AG09309 (cell line): ENCODE measurements at regions not wholly inside any gene's neighbourhood (a gene's known extent, or its start where the extent isn't known, plus 50 kb on each side); places are given as distances from the start of the nearest gene placed in this dataset.

ENCODE experiments used
- DNase-seq: peaks from one replicate; pipeline ENCODE4 v3.0.0-alpha.2; 2010; ENCODE audit warnings: low read depth
- H3K4me3 ChIP-seq: 2 replicates; pipeline ENCODE4 v1.5.1; 2011; ENCODE audit warnings: mild to moderate bottlenecking, low read depth, low read length, moderate library complexity; ENCODE audit not compliant: control insufficient read depth
- TF ChIP-seq, protein P1 (sequence below): IDR thresholded peaks from 2 replicates; pipeline ENCODE4 v1.5.1; 2011; ENCODE audit warnings: mild to moderate bottlenecking, low read depth, low read length, inconsistent platforms; ENCODE audit not compliant: insufficient read depth, control insufficient read depth; ENCODE audit errors: missing control alignments

DNA sequence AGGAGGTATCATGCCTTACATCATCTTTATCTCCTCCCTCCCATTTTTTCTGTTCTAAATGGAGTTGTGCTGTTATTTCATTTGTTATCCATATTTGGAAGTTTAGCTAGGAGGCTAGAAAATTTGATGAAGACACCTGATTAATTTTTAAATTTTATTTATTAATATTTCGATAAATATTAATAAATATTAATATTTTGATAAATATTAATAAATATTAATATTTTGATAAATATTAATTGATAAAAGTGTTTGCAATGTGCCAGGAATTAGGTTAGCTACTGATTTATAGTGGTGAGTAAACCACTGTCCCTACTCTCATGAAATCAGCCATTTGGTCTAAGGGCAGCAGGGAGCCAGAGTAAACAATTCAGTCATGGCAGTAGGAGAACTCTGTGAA is 161.4 kb downstream of the GNAT3 start:
- H3K4me3 ChIP-seq: no peak overlapping the region
- DNase-seq: no peak
- TF ChIP-seq, protein P1, sequence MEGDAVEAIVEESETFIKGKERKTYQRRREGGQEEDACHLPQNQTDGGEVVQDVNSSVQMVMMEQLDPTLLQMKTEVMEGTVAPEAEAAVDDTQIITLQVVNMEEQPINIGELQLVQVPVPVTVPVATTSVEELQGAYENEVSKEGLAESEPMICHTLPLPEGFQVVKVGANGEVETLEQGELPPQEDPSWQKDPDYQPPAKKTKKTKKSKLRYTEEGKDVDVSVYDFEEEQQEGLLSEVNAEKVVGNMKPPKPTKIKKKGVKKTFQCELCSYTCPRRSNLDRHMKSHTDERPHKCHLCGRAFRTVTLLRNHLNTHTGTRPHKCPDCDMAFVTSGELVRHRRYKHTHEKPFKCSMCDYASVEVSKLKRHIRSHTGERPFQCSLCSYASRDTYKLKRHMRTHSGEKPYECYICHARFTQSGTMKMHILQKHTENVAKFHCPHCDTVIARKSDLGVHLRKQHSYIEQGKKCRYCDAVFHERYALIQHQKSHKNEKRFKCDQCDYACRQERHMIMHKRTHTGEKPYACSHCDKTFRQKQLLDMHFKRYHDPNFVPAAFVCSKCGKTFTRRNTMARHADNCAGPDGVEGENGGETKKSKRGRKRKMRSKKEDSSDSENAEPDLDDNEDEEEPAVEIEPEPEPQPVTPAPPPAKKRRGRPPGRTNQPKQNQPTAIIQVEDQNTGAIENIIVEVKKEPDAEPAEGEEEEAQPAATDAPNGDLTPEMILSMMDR: no peak

DNA sequence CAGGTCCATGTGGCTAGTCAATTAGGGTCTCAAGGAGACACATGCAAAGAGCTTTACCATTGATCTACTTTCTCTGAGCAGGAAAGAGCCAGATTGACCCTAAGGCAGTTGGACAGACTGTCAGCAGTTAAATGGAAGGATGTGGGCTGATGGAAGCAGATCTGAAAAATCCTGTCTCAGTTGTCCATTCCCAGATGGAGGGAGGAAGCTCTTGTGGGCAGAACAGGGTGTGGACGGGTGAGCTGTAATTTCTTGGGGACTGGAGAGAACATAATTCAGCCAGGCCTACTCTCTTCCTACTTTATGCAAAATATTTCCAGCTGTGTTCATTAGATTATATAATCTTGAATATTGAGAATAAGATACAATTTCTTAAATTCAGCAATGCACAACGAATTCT is 163.6 kb downstream of the GNAT3 start:
- no peak overlapping the region for H3K4me3 ChIP-seq
- TF ChIP-seq, protein P1: no peak
- DNase-seq: no peak

DNA sequence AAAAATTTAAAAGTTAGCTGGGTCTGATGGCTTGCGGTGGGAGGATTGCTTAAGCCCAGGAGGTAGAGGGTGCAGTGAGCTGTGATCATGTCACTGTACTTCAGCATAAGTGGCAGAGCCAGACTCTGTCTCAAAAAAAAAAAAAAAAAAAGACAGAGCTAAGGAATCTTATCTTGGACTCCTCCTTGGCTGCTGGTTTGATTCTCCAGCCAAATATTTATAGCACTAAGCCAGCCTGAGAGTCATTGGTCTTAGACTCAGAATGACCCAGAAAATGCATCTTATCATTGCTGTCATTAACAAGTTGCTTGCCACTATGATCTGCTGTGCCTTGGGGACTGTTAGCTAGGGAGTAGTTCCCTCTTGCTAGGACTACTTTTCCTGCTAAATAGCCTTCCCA is 164.7 kb downstream of the GNAT3 start:
- DNase-seq: no peak
- TF ChIP-seq, protein P1: no peak

DNA sequence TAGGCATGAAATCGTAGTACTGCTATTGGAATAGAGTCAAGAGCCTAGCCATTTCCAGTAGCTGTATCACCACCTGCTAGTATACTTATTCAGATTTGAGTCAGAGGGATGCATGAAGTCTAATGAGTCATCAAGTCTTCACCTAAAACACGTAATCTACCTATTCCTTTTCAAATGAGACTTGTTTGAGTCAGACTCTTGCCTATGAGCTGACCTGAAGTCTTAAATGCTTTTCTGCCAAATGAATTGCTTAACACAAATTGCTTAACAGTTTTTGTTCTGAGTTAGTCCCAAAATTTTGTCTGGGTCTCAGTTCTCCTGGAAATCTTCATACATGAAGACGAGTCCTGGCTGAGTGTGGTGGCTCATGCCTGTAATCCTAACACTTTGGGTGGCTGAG is 165.2 kb downstream of the GNAT3 start:
- TF ChIP-seq, protein P1: no peak
- H3K4me3 ChIP-seq: no peak overlapping the region
- DNase-seq: peak; percentile 31

More for the DNA sequence above, 164.7 kb downstream of the GNAT3 start:
- no peak overlapping the region for H3K4me3 ChIP-seq

DNA sequence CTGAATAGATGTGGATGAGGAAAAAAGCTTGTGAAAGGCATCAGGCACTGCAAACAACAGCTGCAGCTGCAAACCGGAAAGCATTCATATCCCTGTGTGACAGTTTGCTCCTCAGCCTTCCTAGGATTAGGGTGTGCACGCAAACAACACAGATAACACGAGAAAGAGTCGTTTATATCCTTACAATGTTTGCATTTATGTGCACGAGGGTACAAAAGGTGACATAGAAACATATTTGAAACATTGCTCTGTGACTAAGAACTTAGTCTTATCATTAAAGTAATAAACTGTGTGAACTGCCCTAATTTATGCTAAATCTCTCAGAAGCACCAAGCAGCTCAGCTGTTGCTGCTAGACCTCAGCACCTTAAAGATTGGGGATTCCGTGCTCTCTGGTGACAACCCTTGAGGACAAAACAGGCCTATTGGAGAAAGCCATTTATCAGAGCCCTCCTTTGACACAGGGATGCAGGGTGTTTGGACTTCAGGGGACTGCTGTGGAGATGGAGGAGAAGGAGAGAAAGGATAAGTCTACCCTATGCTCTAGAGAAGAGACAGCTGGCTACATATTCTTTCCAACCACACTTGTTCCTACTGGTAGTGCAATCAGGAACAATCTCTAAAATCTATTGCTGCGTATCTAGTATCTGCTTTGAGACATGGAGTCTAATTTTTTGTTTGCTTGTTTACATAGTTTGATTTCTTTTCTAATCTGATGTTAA is 176.2 kb downstream of the GNAT3 start:
- DNase-seq: no peak
- H3K4me3 ChIP-seq: no peak overlapping the region
- TF ChIP-seq, protein P1: no peak

DNA sequence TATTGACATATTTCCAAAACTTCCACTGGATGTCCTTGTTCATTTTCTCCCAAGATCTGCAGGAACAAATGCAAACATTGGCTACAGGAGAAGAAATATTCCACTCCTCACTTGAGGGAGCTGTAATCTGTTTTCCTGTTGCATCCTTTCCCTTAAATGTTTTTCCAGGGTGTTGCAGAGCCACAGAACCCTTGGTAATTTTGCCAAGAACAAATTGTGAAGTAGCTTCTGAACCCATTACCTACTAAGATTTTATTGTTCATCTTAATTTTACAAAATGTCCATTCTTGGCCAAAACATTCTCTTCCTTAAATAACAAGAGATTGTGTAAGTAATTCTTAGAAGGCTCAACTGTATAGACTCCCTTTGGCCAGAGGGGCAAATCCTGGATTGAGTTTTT is 177.0 kb downstream of the GNAT3 start:
- TF ChIP-seq, protein P1: no peak
- H3K4me3 ChIP-seq: no peak overlapping the region
- no peak for DNase-seq
